ENCODE measurements at regions not wholly inside any gene's neighbourhood (a gene's known extent, or its start where the extent isn't known, plus 50 kb on each side); places are given as distances from the start of the nearest gene placed in this dataset.

DNA sequence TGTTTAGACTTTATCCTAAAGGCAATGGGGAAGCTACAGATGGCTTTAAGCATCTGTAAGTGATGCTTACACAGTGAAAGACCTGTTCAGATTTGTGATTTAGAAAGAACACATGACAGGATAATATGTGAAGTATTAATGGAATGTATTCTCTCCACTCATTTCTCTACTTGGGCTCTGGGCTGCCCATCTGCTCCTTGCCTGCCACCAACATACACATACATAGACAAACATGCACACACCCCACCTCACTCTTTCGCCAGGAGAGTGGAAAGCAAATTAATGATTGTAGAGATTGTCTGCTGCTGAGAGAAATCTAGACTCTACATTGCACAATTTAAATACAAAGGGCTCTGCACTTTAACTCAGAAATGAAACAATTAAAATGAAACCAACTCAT is 61.0 kb upstream of the NFE2L2 start:
- H2AK5ac ChIP-seq (ENCODE audit: low read depth, low read length), result no peak overlapping the region
- FAIRE-seq, result no peak
- TF ChIP-seq KDM5A (IDR thresholded peaks at IDR 0.05; ENCODE audit: low read length) (no peak), SUZ12 (IDR thresholded peaks at IDR 0.05; ENCODE audit: low read length) (no peak), CTBP2 (IDR thresholded peaks at IDR 0.05; ENCODE audit: borderline replicate concordance, insufficient read depth, insufficient read length, low read length) (no peak), YY1 (IDR thresholded peaks at IDR 0.05; ENCODE audit: low read depth, low read length) (no peak), HDAC2 (IDR thresholded peaks at IDR 0.05; ENCODE audit: borderline replicate concordance in 1 of 2, low read depth in 2 of 2, low read length in 2 of 2) (no peak), CHD2 (IDR thresholded peaks at IDR 0.05; ENCODE audit: low read length) (no peak), HDAC6 (IDR thresholded peaks at IDR 0.05; ENCODE audit: low read depth, low read length) (no peak), CHD1 (IDR thresholded peaks at IDR 0.05; ENCODE audit: low read depth, low read length) (no peak), GTF2F1 (IDR thresholded peaks at IDR 0.05; ENCODE audit: borderline replicate concordance, low read depth, low read length) (no peak), EZH2 (IDR thresholded peaks at IDR 0.05; ENCODE audit: low read depth, low read length, severe bottlenecking) (no peak), KDM4A (IDR thresholded peaks at IDR 0.05; ENCODE audit: low read depth, low read length, severe bottlenecking) (no peak), ATF2 (IDR thresholded peaks at IDR 0.05; ENCODE audit: low read length) (no peak), BACH1 (IDR thresholded peaks at IDR 0.05; ENCODE audit: low read length) (no peak)

More for the DNA sequence above, 61.0 kb upstream of the NFE2L2 start:
- no peak overlapping the region for H3K4ac ChIP-seq (replicated peaks; ENCODE audit: insufficient read length, low read depth, low read length)
- WGBS, 2 experiments (ENCODE audit: extremely low coverage in 1 of 2, insufficient coverage in 1 of 2, insufficient read length in 1 of 2, insufficient replicate concordance in 2 of 2, low coverage in 1 of 2, low lambda C conversion rate in 2 of 2, missing lambda C conversion rate in 1 of 2), result 87% methylated on average over 1 of the region's 1 CpG; no CpG with 5 or more reads in 1 of the 2 experiments
- no peaks in the 10 kb centered on the region for H3K9me3 ChIP-seq (ENCODE audit: insufficient read depth in 2 of 2, low read depth in 1 of 2, low read length in 1 of 2)
- H3K4me1 ChIP-seq (replicated peaks in 1 of 4; ENCODE audit: control insufficient read depth in 3 of 4, insufficient read depth in 4 of 4, low read length in 3 of 4), result peaks cover 0 to 5% (median 3%) of the 10 kb centered on the region in 4 experiments; a peak in 2 of 7 replicates
- no peak overlapping the region for H2BK15ac ChIP-seq (ENCODE audit: low read length)
- H2BK20ac ChIP-seq (ENCODE audit: low read length), result no peak overlapping the region
- no peak overlapping the region for H4K8ac ChIP-seq (ENCODE audit: extremely low read depth, insufficient read depth, low read length)
- no peak overlapping the region for H3K9ac ChIP-seq (replicated peaks in 1 of 4; ENCODE audit: extremely low read depth in 1 of 4, low read depth in 3 of 4, low read length in 3 of 4)
- H4K20me1 ChIP-seq (replicated peaks in 1 of 2; ENCODE audit: control insufficient read depth in 1 of 2, insufficient read depth in 2 of 2, low read length in 2 of 2), result no peaks in the 10 kb centered on the region
- no peak overlapping the region for H4K5ac ChIP-seq (ENCODE audit: insufficient read length, low read depth, low read length)
- H3K4me3 ChIP-seq (ENCODE audit: extremely low read depth in 1 of 4, insufficient read depth in 2 of 4, low read depth in 3 of 4, low read length in 4 of 4), result no peak overlapping the region
- no peak overlapping the region for H3K23ac ChIP-seq (ENCODE audit: insufficient read length)
- no peak overlapping the region for H2BK5ac ChIP-seq (ENCODE audit: low read depth, low read length)
- no peak overlapping the region for H3K56ac ChIP-seq (replicated peaks; ENCODE audit: insufficient read length, low read depth, low read length)
- no peaks in the 10 kb centered on the region for H3K36me3 ChIP-seq (ENCODE audit: control insufficient read depth in 2 of 4, insufficient read depth in 4 of 4, low read length in 3 of 4)
- H2BK12ac ChIP-seq (ENCODE audit: low read depth, low read length), result no peak overlapping the region
- DNase-seq (ENCODE audit: low read depth in 1 of 2, low spot score in 2 of 2), result no peak
- H3K14ac ChIP-seq (ENCODE audit: insufficient read length), result no peak overlapping the region
- H3K79me1 ChIP-seq (ENCODE audit: low read depth, low read length), result no peaks in the 10 kb centered on the region
- no peaks in the 10 kb centered on the region for H3K27me3 ChIP-seq (replicated peaks in 1 of 4; ENCODE audit: control insufficient read depth in 3 of 4, extremely low read depth in 1 of 4, insufficient read depth in 3 of 4, low read length in 3 of 4)
- no peak overlapping the region for H3K4me2 ChIP-seq (ENCODE audit: insufficient read depth in 1 of 2, low read depth in 2 of 2, low read length in 2 of 2)
- ChIA-PET POLR2A (ENCODE audit: partially characterized antibody) (no interaction called here), CTCF (ENCODE audit: partially characterized antibody) (interaction anchor here (1.2 to 1.5 kb wide), 4 partner anchors 43 to 161 kb away, joined by 3 to 6 read pairs (median 3); no protein-coding TSS in a partner anchor)
- no peaks in the 10 kb centered on the region for H3K23me2 ChIP-seq (ENCODE audit: low read depth, low read length)
- H3K27ac ChIP-seq (ENCODE audit: low read depth, low read length), result no peak overlapping the region
- H2BK120ac ChIP-seq (replicated peaks; ENCODE audit: low read depth, low read length), result no peak overlapping the region
- H2AFZ ChIP-seq (ENCODE audit: low read length), result no peak overlapping the region
- H3K18ac ChIP-seq (ENCODE audit: extremely low read depth, low read length), result no peak overlapping the region
- H4K91ac ChIP-seq (replicated peaks; ENCODE audit: insufficient read length, low read length), result no peak overlapping the region
- no peaks in the 10 kb centered on the region for H3K79me2 ChIP-seq (ENCODE audit: control insufficient read depth in 1 of 2, insufficient read depth in 2 of 2, low read length in 2 of 2)
